K562 (cell line): ENCODE measurements at regions not wholly inside any gene's neighbourhood (a gene's known extent, or its start where the extent isn't known, plus 50 kb on each side); places are given as distances from the start of the nearest gene placed in this dataset.
A peak's percentile ranks its signal among the peaks of the same experiment; 100 is the strongest.

Experiments
- ATF3 ChIP-seq, 2 experiments: fragments of 450-650 bp in 1 of 2; sonication (generic) in 1 of 2; formaldehyde crosslinking in 1 of 2; IDR thresholded peaks in 1 of 2; conservative IDR thresholded peaks in 1 of 2; 2 replicates each; pipeline versions ENCODE4 v1.6.1 to v1.8.1; 2016 to 2023; ENCODE audit warnings: mild to moderate bottlenecking in 2 of 2, moderate library complexity in 2 of 2, inconsistent platforms in 1 of 2, missing genetic modification reagents in 1 of 2
- DPF2 ChIP-seq: fragments of 450-650 bp; IDR thresholded peaks from 2 replicates; pipeline ENCODE4 v1.6.1; 2016
- E2F5 ChIP-seq: sonication (generic); formaldehyde crosslinking; IDR thresholded peaks from 2 replicates; pipeline ENCODE4 v1.8.0; 2022; ENCODE audit warnings: mild to moderate bottlenecking, missing genetic modification reagents
- EP300 ChIP-seq: IDR thresholded peaks from 2 replicates; pipeline ENCODE4 v1.6.1; 2012; ENCODE audit warnings: low read length, improper control_type of control experiment
- GABPB1 ChIP-seq: sonication (generic); formaldehyde crosslinking; IDR thresholded peaks from 2 replicates; pipeline ENCODE4 v1.8.0; 2022; ENCODE audit warnings: mild to moderate bottlenecking, missing genetic modification reagents
- KDM1A ChIP-seq, 2 experiments: fragments of 450-650 bp; IDR thresholded peaks; 2 replicates each; pipeline ENCODE4 v1.6.1; 2016; ENCODE audit warnings: mild to moderate bottlenecking in 2 of 2
- MCM3 ChIP-seq: fragments of 450-650 bp; IDR thresholded peaks from 2 replicates; pipeline ENCODE4 v1.6.1; 2016
- NBN ChIP-seq: fragments of 450-650 bp; IDR thresholded peaks from 2 replicates; pipeline ENCODE4 v1.6.1; 2016; ENCODE audit warnings: low read depth, mild to moderate bottlenecking
- RBM15 ChIP-seq: fragments of 200-400 bp; formaldehyde crosslinking; IDR thresholded peaks from 2 replicates; pipeline ENCODE4 v1.6.1; 2018; ENCODE audit warnings: mild to moderate bottlenecking, low read length, moderate library complexity; ENCODE audit not compliant: insufficient read depth
- RREB1 ChIP-seq: fragments of 250-450 bp; sonication (Bioruptor Pico); IDR thresholded peaks from 2 replicates; pipeline ENCODE4 v1.4.0; 2020
- SMAD4 ChIP-seq: fragments of 250-450 bp; sonication (Bioruptor Pico); conservative IDR thresholded peaks from 2 replicates; pipeline ENCODE4 v1.8.0; 2021; ENCODE audit warnings: inconsistent platforms, mild to moderate bottlenecking, moderate library complexity
- SMARCE1 ChIP-seq: fragments of 450-650 bp; IDR thresholded peaks from 2 replicates; pipeline ENCODE4 v1.7.1; 2016; ENCODE audit warnings: mild to moderate bottlenecking
- TARDBP ChIP-seq: fragments of 450-650 bp; IDR thresholded peaks from 2 replicates; pipeline ENCODE4 v1.6.1; 2016
- ZBTB17 ChIP-seq: fragments of 450-650 bp; formaldehyde crosslinking; IDR thresholded peaks from 2 replicates; pipeline ENCODE4 v1.4.0; 2020; ENCODE audit warnings: mild to moderate bottlenecking
- ZNF175 ChIP-seq: fragments of 200-800 bp; sonication (Bioruptor generic); IDR thresholded peaks from 2 replicates; pipeline ENCODE4 v1.6.1; 2016; ENCODE audit warnings: low read depth, mild to moderate bottlenecking, missing genetic modification characterization, missing compliant biosample characterization
- TF ChIP-seq, protein P1 (sequence below): fragments of 250-450 bp; sonication (Bioruptor Pico); IDR thresholded peaks from 2 replicates; pipeline ENCODE4 v1.5.0; 2022; ENCODE audit warnings: mild to moderate bottlenecking
- TF ChIP-seq, protein P2 (sequence below): fragments of 450-650 bp; formaldehyde crosslinking; IDR thresholded peaks from 2 replicates; pipeline ENCODE4 v1.4.0; 2020; ENCODE audit warnings: mild to moderate bottlenecking, moderate library complexity

- TF ChIP-seq GABPB1 (CRISPR knock-in tag) (no peak), ZBTB17 (0 out of 2 replicates have a peak, but pooled peaks have one; percentile 13), ZNF175 (peak; percentile 83), NBN (peak; percentile 67; the same call in 1 of the 2 replicates), RBM15 (no peak), ATF3 (IDR thresholded peaks at IDR 0.05) (peak; percentile 66), ATF3 (CRISPR knock-in tag; conservative IDR thresholded peaks at IDR 0.05) (no peak), SMAD4 (CRISPR knock-in tag) (peak; percentile 78), MCM3 (no peak), EP300 (peak; percentile 93), KDM1A (IDR thresholded peaks at IDR 0.05) (peak; percentile 88 to 90), TARDBP (no peak), SMARCE1 (peak; percentile 95), DPF2 (peak; percentile 94), RREB1 (CRISPR knock-in tag) (peak; percentile 16; the same call in 1 of the 2 replicates), E2F5 (CRISPR knock-in tag) (no peak)
- TF ChIP-seq, protein P1, sequence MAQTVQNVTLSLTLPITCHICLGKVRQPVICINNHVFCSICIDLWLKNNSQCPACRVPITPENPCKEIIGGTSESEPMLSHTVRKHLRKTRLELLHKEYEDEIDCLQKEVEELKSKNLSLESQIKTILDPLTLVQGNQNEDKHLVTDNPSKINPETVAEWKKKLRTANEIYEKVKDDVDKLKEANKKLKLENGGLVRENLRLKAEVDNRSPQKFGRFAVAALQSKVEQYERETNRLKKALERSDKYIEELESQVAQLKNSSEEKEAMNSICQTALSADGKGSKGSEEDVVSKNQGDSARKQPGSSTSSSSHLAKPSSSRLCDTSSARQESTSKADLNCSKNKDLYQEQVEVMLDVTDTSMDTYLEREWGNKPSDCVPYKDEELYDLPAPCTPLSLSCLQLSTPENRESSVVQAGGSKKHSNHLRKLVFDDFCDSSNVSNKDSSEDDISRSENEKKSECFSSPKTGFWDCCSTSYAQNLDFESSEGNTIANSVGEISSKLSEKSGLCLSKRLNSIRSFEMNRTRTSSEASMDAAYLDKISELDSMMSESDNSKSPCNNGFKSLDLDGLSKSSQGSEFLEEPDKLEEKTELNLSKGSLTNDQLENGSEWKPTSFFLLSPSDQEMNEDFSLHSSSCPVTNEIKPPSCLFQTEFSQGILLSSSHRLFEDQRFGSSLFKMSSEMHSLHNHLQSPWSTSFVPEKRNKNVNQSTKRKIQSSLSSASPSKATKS (CRISPR knock-in tag): no peak
- TF ChIP-seq, protein P2, sequence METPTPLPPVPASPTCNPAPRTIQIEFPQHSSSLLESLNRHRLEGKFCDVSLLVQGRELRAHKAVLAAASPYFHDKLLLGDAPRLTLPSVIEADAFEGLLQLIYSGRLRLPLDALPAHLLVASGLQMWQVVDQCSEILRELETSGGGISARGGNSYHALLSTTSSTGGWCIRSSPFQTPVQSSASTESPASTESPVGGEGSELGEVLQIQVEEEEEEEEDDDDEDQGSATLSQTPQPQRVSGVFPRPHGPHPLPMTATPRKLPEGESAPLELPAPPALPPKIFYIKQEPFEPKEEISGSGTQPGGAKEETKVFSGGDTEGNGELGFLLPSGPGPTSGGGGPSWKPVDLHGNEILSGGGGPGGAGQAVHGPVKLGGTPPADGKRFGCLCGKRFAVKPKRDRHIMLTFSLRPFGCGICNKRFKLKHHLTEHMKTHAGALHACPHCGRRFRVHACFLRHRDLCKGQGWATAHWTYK (CRISPR knock-in tag): peak; percentile 74
These were observed 226.6 kb downstream of the SNX18 start (continued) for GRCh38 chr5:54743997-54744788.
